ENCODE measurements at regions not wholly inside any gene's neighbourhood (a gene's known extent, or its start where the extent isn't known, plus 50 kb on each side); places are given as distances from the start of the nearest gene placed in this dataset.

GRCh38 chr9:16277471-16277960 lies 593.0 kb downstream of the BNC2 start:
- TF ChIP-seq CTCF (IDR thresholded peaks at IDR 0.05) (no peak), POLR2A (IDR thresholded peaks at IDR 0.05) (no peak)

Data from right lobe of liver (tissue), 4 donors.